Endothelial cell of umbilical vein (primary cell): ENCODE measurements at regions not wholly inside any gene's neighbourhood (a gene's known extent, or its start where the extent isn't known, plus 50 kb on each side); places are given as distances from the start of the nearest gene placed in this dataset.
"Not testable (repeated sequence)": the region's sequence is repeated elsewhere in the genome, so short reads cannot be mapped to it uniquely, and the experiment has no call there.

ENCODE experiments used
- BruUV-seq: library from RNA; stranded (reverse); fragments of 400-500 nt; replicated peaks from 2 replicates; lab custom pipeline; 2021; lab: Mats Ljungman, UMichigan
- CTCF ChIA-PET: fragments of 300-600, 350-600 bp; sonication (Branson Sonifier 250); formaldehyde crosslinking; loops from one replicate; lab custom pipeline; 2021; ENCODE audit warnings: antibody characterized with exemption, inconsistent platforms; lab: Charles Lee
- POLR2A ChIA-PET: fragments of 300-600, 350-600 bp; sonication (Branson Sonifier 250); formaldehyde crosslinking; loops from one replicate; lab custom pipeline; 2021; ENCODE audit warnings: antibody characterized with exemption, inconsistent platforms; lab: Charles Lee
- DNase-seq: peaks from one replicate; pipeline ENCODE4 v3.0.0-alpha.2; 2011; ENCODE audit warnings: low read depth, low spot score
- FAIRE-seq: peaks from 2 replicates; lab custom pipeline; 2011; peaks lifted over from hg19 to GRCh38; lab: Jason Lieb, UNC
- H2AFZ ChIP-seq: 2 replicates; pipeline ENCODE4 v1.6.0; 2012; ENCODE audit warnings: low read depth, low read length, control low read depth, inconsistent platforms
- H3K27ac ChIP-seq: 2 replicates; pipeline ENCODE4 v1.5.1; 2011; ENCODE audit warnings: low read depth, mild to moderate bottlenecking, control low read depth, low read length, moderate library complexity; ENCODE audit not compliant: insufficient read depth
- H3K27me3 ChIP-seq, 2 experiments: 2 replicates each; pipeline versions ENCODE4 v1.6.0 to v1.6.1; 2011; ENCODE audit warnings: low read length in 2 of 2, mixed read lengths in 1 of 2; ENCODE audit not compliant: control insufficient read depth in 2 of 2, insufficient read depth in 2 of 2
- H3K36me3 ChIP-seq, 2 experiments: 2 replicates in 1 of 2; 3 replicates in 1 of 2; pipeline ENCODE4 v1.5.1; 2011; ENCODE audit warnings: low read length in 2 of 2, mild to moderate bottlenecking in 1 of 2, moderate library complexity in 1 of 2; ENCODE audit not compliant: control insufficient read depth in 2 of 2, insufficient read depth in 2 of 2; ENCODE audit errors: extremely low read depth in 1 of 2
- H3K4me1 ChIP-seq: 3 replicates; pipeline ENCODE4 v1.5.1; 2011; ENCODE audit warnings: mild to moderate bottlenecking, low read length; ENCODE audit not compliant: control insufficient read depth, insufficient read depth; ENCODE audit errors: extremely low read depth
- H3K4me2 ChIP-seq: 2 replicates; pipeline ENCODE4 v1.6.1; 2011; ENCODE audit warnings: low read length, control low read depth, mixed read lengths; ENCODE audit not compliant: insufficient read depth
- H3K4me3 ChIP-seq, 3 experiments: fragments of 200-600 bp in 1 of 3; sonication (generic), shearing (Covaris generic) in 1 of 3; replicated peaks in 1 of 3; 2 replicates each; pipeline ENCODE4 v1.5.1; 2011 to 2016; ENCODE audit warnings: control low read depth in 3 of 3, low read length in 3 of 3, mild to moderate bottlenecking in 2 of 3, inconsistent platforms in 1 of 3, low read depth in 1 of 3, moderate library complexity in 1 of 3; ENCODE audit not compliant: insufficient read depth in 1 of 3
- H3K79me2 ChIP-seq: 2 replicates; pipeline ENCODE4 v1.6.0; 2012; ENCODE audit warnings: low read length, inconsistent platforms; ENCODE audit not compliant: control insufficient read depth, insufficient read depth
- H3K9ac ChIP-seq: replicated peaks from 2 replicates; pipeline ENCODE3; 2011; ENCODE audit warnings: low read length, control low read depth; ENCODE audit not compliant: insufficient read depth; ENCODE audit errors: extremely low read depth
- H3K9me1 ChIP-seq: replicated peaks from 3 replicates; pipeline ENCODE4 v1.6.0; 2011; ENCODE audit warnings: mild to moderate bottlenecking, low read length; ENCODE audit not compliant: control insufficient read depth, insufficient read depth; ENCODE audit errors: extremely low read depth
- H3K9me3 ChIP-seq: replicated peaks from 2 replicates; pipeline ENCODE4 v1.5.1; 2012; ENCODE audit warnings: low read length, inconsistent platforms; ENCODE audit not compliant: control insufficient read depth, insufficient read depth
- H4K20me1 ChIP-seq: replicated peaks from 2 replicates; pipeline ENCODE3; 2011; ENCODE audit warnings: mild to moderate bottlenecking, low read length; ENCODE audit not compliant: control insufficient read depth, insufficient read depth; ENCODE audit errors: extremely low read depth
- CTCF ChIP-seq, 2 donors: IDR thresholded peaks; 1 replicate in 1 of 2; 2 replicates in 1 of 2; pipeline ENCODE4 v1.5.1; 2011; ENCODE audit warnings: low read length in 2 of 2, mild to moderate bottlenecking in 2 of 2, moderate library complexity in 2 of 2, control low read depth in 1 of 2, inconsistent platforms in 1 of 2, low read depth in 1 of 2; ENCODE audit not compliant: insufficient read depth in 1 of 2; ENCODE audit errors: extremely low read depth in 1 of 2
- EZH2 ChIP-seq: IDR thresholded peaks from 2 replicates; pipeline ENCODE4 v1.6.1; 2012; ENCODE audit warnings: borderline replicate concordance, low read depth, mild to moderate bottlenecking, moderate library complexity, low read length, inconsistent platforms; ENCODE audit not compliant: severe bottlenecking
- FOS ChIP-seq: IDR thresholded peaks from 2 replicates; pipeline ENCODE4 v1.6.1; 2011; ENCODE audit warnings: mild to moderate bottlenecking, low read length, moderate library complexity, borderline replicate concordance; ENCODE audit not compliant: insufficient read depth
- GATA2 ChIP-seq: IDR thresholded peaks from 2 replicates; pipeline ENCODE4 v1.7.0; 2011; ENCODE audit warnings: low read depth, mild to moderate bottlenecking, moderate library complexity, mixed read lengths, low read length; ENCODE audit not compliant: insufficient read length, insufficient read depth
- JUN ChIP-seq: IDR thresholded peaks from 2 replicates; pipeline ENCODE4 v1.6.1; 2011; ENCODE audit warnings: borderline replicate concordance, low read depth; ENCODE audit not compliant: insufficient read length, insufficient read depth
- MAX ChIP-seq: IDR thresholded peaks from 2 replicates; pipeline ENCODE4 v1.6.1; 2011; ENCODE audit not compliant: insufficient read depth, insufficient read length
- MYC ChIP-seq: IDR thresholded peaks from one replicate; pipeline ENCODE4 v1.6.1; 2011; ENCODE audit warnings: mild to moderate bottlenecking, low read depth, low read length
- POLR2A ChIP-seq: IDR thresholded peaks from 2 replicates; pipeline ENCODE4 v1.6.1; 2012; ENCODE audit warnings: low read depth, mild to moderate bottlenecking, control low read depth, low read length
- POLR2AphosphoS5 ChIP-seq: IDR thresholded peaks from 2 replicates; pipeline ENCODE4 v1.6.1; 2012; ENCODE audit warnings: low read depth, mild to moderate bottlenecking, control low read depth, low read length, moderate library complexity; ENCODE audit not compliant: insufficient read depth
- dilution Hi-C: fragments of 300-500 bp; cut with MboI; formaldehyde crosslinking; loops from one replicate; pipeline ENCODE4 v1.15.0; 2019; ENCODE audit warnings: low sequenced_read_pairs; ENCODE audit not compliant: extremely low pct_ligation_motif_present
- intact Hi-C: fragments of 100-400 bp; cut with micrococcal nuclease; formaldehyde crosslinking; loops from one replicate; pipeline ENCODE4 v1.10.0; 2022

- TF ChIP-seq CTCF (IDR thresholded peaks at IDR 0.05; ENCODE audit: extremely low read depth in 1 of 2, insufficient read depth in 1 of 2, low read depth in 1 of 2, low read length in 2 of 2), result peak; percentile 63 to 83
- POLR2A ChIA-PET, result interaction anchor here (0.9 kb wide), 1 partner anchor 97 kb away, joined by 3 read pairs; no protein-coding TSS in a partner anchor
- H3K4me2 ChIP-seq, result peak overlapping the region; percentile 24
- H3K9me3 ChIP-seq, BruUV-seq, H3K27ac ChIP-seq, H3K36me3 ChIP-seq, H3K27me3 ChIP-seq, H4K20me1 ChIP-seq, H3K9me1 ChIP-seq, H3K4me1 ChIP-seq, H3K9ac ChIP-seq, dilution Hi-C loops, H3K79me2 ChIP-seq: not testable (repeated sequence)
- peak overlapping the region; percentile 32 to 59 (median 48) for H3K4me3 ChIP-seq
- FAIRE-seq (peak; percentile 97), DNase-seq (peak; percentile 56)
- peak overlapping the region; percentile 85 for H2AFZ ChIP-seq
- intact Hi-C loops, result loop anchor here (10.0 kb wide), 1 partner anchor 183 kb away; no protein-coding TSS in a partner anchor
- CTCF ChIA-PET, result interaction anchor here (0.6 to 1.6 kb wide), 7 partner anchors 9 to 168 kb away, joined by 3 to 8 read pairs (median 4); no protein-coding TSS in a partner anchor
Observed at GRCh38 chr17:30697619-30698460, 126.7 kb downstream of the CRLF3 start.

- ChIA-PET CTCF (interaction anchor here (0.7 kb wide), 1 partner anchor 131 kb away, joined by 3 read pairs; no protein-coding TSS in a partner anchor), POLR2A (no interaction called here)
- intact Hi-C loops (loop anchor here (10.0 kb wide), 1 partner anchor 181 kb away; no protein-coding TSS in a partner anchor), dilution Hi-C loops (no loop called here)
- Histone ChIP-seq H3K9ac (no peak overlapping the region), H3K79me2 (no peaks in the 10 kb centered on the region), H3K36me3 (no peaks in the 10 kb centered on the region), H3K4me3 (no peak overlapping the region), H4K20me1 (no peaks in the 10 kb centered on the region), H3K4me1 (no peaks in the 10 kb centered on the region), H3K9me3 (no peaks in the 10 kb centered on the region), H3K4me2 (no peak overlapping the region), H3K27me3 (peaks cover 0 to 3% of the 10 kb centered on the region in 2 experiments), H2AFZ (no peak overlapping the region), H3K9me1 (no peaks in the 10 kb centered on the region), H3K27ac (no peak overlapping the region)
- FAIRE-seq (no peak), DNase-seq (no peak)
- no TSS peak for BruUV-seq
- no peak for TF ChIP-seq EZH2
- TF ChIP-seq CTCF (IDR thresholded peaks at IDR 0.05; ENCODE audit: extremely low read depth in 1 of 2, insufficient read depth in 1 of 2, low read depth in 1 of 2, low read length in 2 of 2), result no peak
- TF ChIP-seq MYC, result no peak
- no peak for TF ChIP-seq FOS
- TF ChIP-seq POLR2A, result no peak
- TF ChIP-seq POLR2AphosphoS5, result no peak
- no peak for TF ChIP-seq JUN
- TF ChIP-seq GATA2, result no peak
- TF ChIP-seq MAX, result no peak
Observed at GRCh38 chr17:30696234-30696633, 128.3 kb downstream of the CRLF3 start.
